ENCODE measurements at regions not wholly inside any gene's neighbourhood (a gene's known extent, or its start where the extent isn't known, plus 50 kb on each side); places are given as distances from the start of the nearest gene placed in this dataset.

DNA sequence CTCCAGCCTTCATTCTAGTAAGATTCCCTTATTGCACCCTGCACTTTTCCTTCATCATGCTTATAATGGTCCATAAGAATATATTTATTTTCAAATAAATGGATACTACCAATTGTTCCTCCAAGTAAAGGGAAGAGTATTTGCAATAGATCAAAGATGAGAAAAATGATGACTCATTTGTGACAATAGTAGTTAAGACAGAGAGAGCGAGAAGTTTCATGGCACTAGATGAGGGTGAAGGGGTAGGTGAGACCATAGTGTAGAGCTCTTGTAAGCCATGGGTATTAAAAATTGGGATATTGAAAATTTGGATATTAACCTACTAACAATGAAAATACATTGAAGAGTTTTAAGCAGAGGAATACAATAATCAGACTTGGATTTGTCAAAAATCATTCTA is 404.6 kb downstream of the EFNA5 start:
- TF ChIP-seq, protein P1, sequence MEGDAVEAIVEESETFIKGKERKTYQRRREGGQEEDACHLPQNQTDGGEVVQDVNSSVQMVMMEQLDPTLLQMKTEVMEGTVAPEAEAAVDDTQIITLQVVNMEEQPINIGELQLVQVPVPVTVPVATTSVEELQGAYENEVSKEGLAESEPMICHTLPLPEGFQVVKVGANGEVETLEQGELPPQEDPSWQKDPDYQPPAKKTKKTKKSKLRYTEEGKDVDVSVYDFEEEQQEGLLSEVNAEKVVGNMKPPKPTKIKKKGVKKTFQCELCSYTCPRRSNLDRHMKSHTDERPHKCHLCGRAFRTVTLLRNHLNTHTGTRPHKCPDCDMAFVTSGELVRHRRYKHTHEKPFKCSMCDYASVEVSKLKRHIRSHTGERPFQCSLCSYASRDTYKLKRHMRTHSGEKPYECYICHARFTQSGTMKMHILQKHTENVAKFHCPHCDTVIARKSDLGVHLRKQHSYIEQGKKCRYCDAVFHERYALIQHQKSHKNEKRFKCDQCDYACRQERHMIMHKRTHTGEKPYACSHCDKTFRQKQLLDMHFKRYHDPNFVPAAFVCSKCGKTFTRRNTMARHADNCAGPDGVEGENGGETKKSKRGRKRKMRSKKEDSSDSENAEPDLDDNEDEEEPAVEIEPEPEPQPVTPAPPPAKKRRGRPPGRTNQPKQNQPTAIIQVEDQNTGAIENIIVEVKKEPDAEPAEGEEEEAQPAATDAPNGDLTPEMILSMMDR (IDR thresholded peaks at IDR 0.05; ENCODE audit: low read length): no peak
- no peak for TF ChIP-seq EZH2 (IDR thresholded peaks at IDR 0.05; ENCODE audit: borderline replicate concordance, low read length)
